Neural cell (in vitro differentiated cells): ENCODE measurements at regions not wholly inside any gene's neighbourhood (a gene's known extent, or its start where the extent isn't known, plus 50 kb on each side); places are given as distances from the start of the nearest gene placed in this dataset.

ENCODE experiments used
- H2AFZ ChIP-seq: fragments of 200-600, 300-800 bp; sonication (generic), shearing (Covaris generic); 2 replicates; pipeline ENCODE4 v1.6.0; 2014; ENCODE audit warnings: low read depth, mild to moderate bottlenecking, antibody characterized with exemption, low read length, moderate library complexity
- H3F3A ChIP-seq: fragments of 200-600 bp; shearing (Covaris generic); 2 replicates; pipeline ENCODE4 v1.6.1; 2016; ENCODE audit warnings: mild to moderate bottlenecking, moderate library complexity, mixed read lengths, antibody characterized with exemption, low read length; ENCODE audit not compliant: insufficient read depth, poor library complexity, severe bottlenecking
- H3K27ac ChIP-seq: fragments of 200-600, 300-800 bp; sonication (generic), shearing (Covaris generic); 2 replicates; pipeline ENCODE4 v1.5.1; 2014; ENCODE audit warnings: mild to moderate bottlenecking, low read length, moderate library complexity
- H3K27me3 ChIP-seq: fragments of 300-800, 200-600 bp; sonication (generic), shearing (Covaris generic); 2 replicates; pipeline ENCODE4 v1.6.0; 2014; ENCODE audit warnings: mild to moderate bottlenecking, low read depth, low read length, moderate library complexity; ENCODE audit not compliant: insufficient read depth
- H3K36me3 ChIP-seq: fragments of 300-800, 200-600 bp; sonication (generic), shearing (Covaris generic); 2 replicates; pipeline ENCODE4 v1.5.1; 2014; ENCODE audit warnings: mild to moderate bottlenecking, antibody characterized with exemption, low read length, moderate library complexity; ENCODE audit not compliant: insufficient read depth
- H3K4me2 ChIP-seq: fragments of 300-800, 200-600 bp; sonication (generic), shearing (Covaris generic); 2 replicates; pipeline ENCODE4 v1.6.0; 2014; ENCODE audit warnings: mild to moderate bottlenecking, low read length
- H3K4me3 ChIP-seq: fragments of 300-800, 200-600 bp; sonication (generic), shearing (Covaris generic); 2 replicates; pipeline ENCODE4 v1.5.1; 2014; ENCODE audit warnings: mild to moderate bottlenecking, low read length, moderate library complexity
- H3K79me2 ChIP-seq: fragments of 200-600 bp; shearing (Covaris generic); replicated peaks from 2 replicates; pipeline ENCODE4 v1.6.0; 2014; ENCODE audit warnings: mild to moderate bottlenecking, low read length, moderate library complexity; ENCODE audit not compliant: insufficient read depth
- H3K9ac ChIP-seq: fragments of 300-800, 200-600 bp; sonication (generic), shearing (Covaris generic); 2 replicates; pipeline ENCODE4 v1.6.1; 2016; ENCODE audit warnings: mild to moderate bottlenecking, low read length, mixed read lengths
- H3K9me2 ChIP-seq: fragments of 200-600 bp; shearing (Covaris generic); 2 replicates; pipeline ENCODE4 v1.6.1; 2016; ENCODE audit warnings: mild to moderate bottlenecking, low read length, mixed read lengths; ENCODE audit not compliant: insufficient read depth
- H3K9me3 ChIP-seq: fragments of 200-600, 300-800 bp; sonication (generic), shearing (Covaris generic); 2 replicates; pipeline ENCODE4 v1.6.1; 2016; ENCODE audit warnings: mild to moderate bottlenecking, mixed run types, low read length, moderate library complexity, mixed read lengths
- H4K20me1 ChIP-seq: fragments of 200-600 bp; shearing (Covaris generic); 2 replicates; pipeline ENCODE4 v1.6.1; 2016; ENCODE audit warnings: mild to moderate bottlenecking, mixed run types; ENCODE audit not compliant: insufficient read depth
- CTCF ChIP-seq: fragments of 450-650 bp; IDR thresholded peaks from 2 replicates; pipeline ENCODE4 v1.5.1; 2014; ENCODE audit warnings: antibody characterized with exemption, mild to moderate bottlenecking, moderate library complexity; ENCODE audit not compliant: poor library complexity, severe bottlenecking
- EP300 ChIP-seq: fragments of 450-650 bp; conservative IDR thresholded peaks from 2 replicates; pipeline ENCODE4 v1.6.1; 2014; ENCODE audit warnings: antibody characterized with exemption, mild to moderate bottlenecking, moderate library complexity; ENCODE audit not compliant: poor library complexity, severe bottlenecking
- EZH2 ChIP-seq: fragments of 200-600, 300-800 bp; shearing (Covaris generic), sonication (generic); IDR thresholded peaks from 2 replicates; pipeline ENCODE4 v1.6.1; 2014; ENCODE audit warnings: antibody characterized with exemption, low read length, borderline replicate concordance, mild to moderate bottlenecking; ENCODE audit not compliant: insufficient read depth, poor library complexity, severe bottlenecking
- MXI1 ChIP-seq: fragments of 450-650 bp; conservative IDR thresholded peaks from 2 replicates; pipeline ENCODE4 v1.6.1; 2014; ENCODE audit warnings: antibody characterized with exemption, mild to moderate bottlenecking; ENCODE audit not compliant: poor library complexity, severe bottlenecking
- POLR2AphosphoS5 ChIP-seq: IDR thresholded peaks from 2 replicates; pipeline ENCODE4 v1.6.1; 2012
- RAD21 ChIP-seq: fragments of 450-650 bp; conservative IDR thresholded peaks from 2 replicates; pipeline ENCODE4 v1.6.1; 2014; ENCODE audit warnings: antibody characterized with exemption, mild to moderate bottlenecking, moderate library complexity
- REST ChIP-seq: IDR thresholded peaks from 2 replicates; pipeline ENCODE4 v1.6.1; 2012; ENCODE audit warnings: borderline replicate concordance
- SMC3 ChIP-seq: fragments of 450-650 bp; conservative IDR thresholded peaks from 2 replicates; pipeline ENCODE4 v1.6.1; 2014; ENCODE audit warnings: antibody characterized with exemption, mild to moderate bottlenecking, moderate library complexity; ENCODE audit not compliant: poor library complexity
- TAF1 ChIP-seq: IDR thresholded peaks from 2 replicates; pipeline ENCODE4 v1.6.1; 2012; ENCODE audit warnings: low read depth

- H3K4me2 ChIP-seq = no peak overlapping the region
- no peaks in the 10 kb centered on the region for H3K27me3 ChIP-seq
- no peak overlapping the region for H3K27ac ChIP-seq
- no peaks in the 10 kb centered on the region for H3K79me2 ChIP-seq
- TF ChIP-seq EZH2 (no peak), EP300 (no peak), MXI1 (no peak), REST (no peak), RAD21 (no peak), SMC3 (no peak), TAF1 (no peak), CTCF (no peak), POLR2AphosphoS5 (no peak)
- H3K9me3 ChIP-seq = no peaks in the 10 kb centered on the region
- no peak overlapping the region for H3K9ac ChIP-seq
- no peaks in the 10 kb centered on the region for H3K36me3 ChIP-seq
- H3F3A ChIP-seq = no peaks in the 10 kb centered on the region
- H4K20me1 ChIP-seq = no peaks in the 10 kb centered on the region
- H2AFZ ChIP-seq = no peak overlapping the region
- no peaks in the 10 kb centered on the region for H3K9me2 ChIP-seq
- no peak overlapping the region for H3K4me3 ChIP-seq
These were observed 882.0 kb upstream of the SLITRK6 start for GRCh38 chr13:86681223-86681622.

GRCh38 chr13:86684402-86684801, 885.2 kb upstream of the SLITRK6 start:
- no peaks in the 10 kb centered on the region for H3K9me3 ChIP-seq
- no peaks in the 10 kb centered on the region for H3K79me2 ChIP-seq
- H3K27me3 ChIP-seq = no peaks in the 10 kb centered on the region
- H3K4me2 ChIP-seq = no peak overlapping the region
- no peaks in the 10 kb centered on the region for H3F3A ChIP-seq
- no peaks in the 10 kb centered on the region for H3K9me2 ChIP-seq
- H3K36me3 ChIP-seq = no peaks in the 10 kb centered on the region
- H3K9ac ChIP-seq = no peak overlapping the region
- H4K20me1 ChIP-seq = no peaks in the 10 kb centered on the region
- H2AFZ ChIP-seq = no peak overlapping the region
- no peak for TF ChIP-seq RAD21
- TF ChIP-seq MXI1 = no peak
- no peak for TF ChIP-seq REST
- TF ChIP-seq SMC3 = no peak
- TF ChIP-seq CTCF = no peak
- TF ChIP-seq EP300 = no peak
- TF ChIP-seq TAF1 = no peak
- TF ChIP-seq EZH2 = no peak
- no peak for TF ChIP-seq POLR2AphosphoS5
- H3K27ac ChIP-seq = no peak overlapping the region
- no peak overlapping the region for H3K4me3 ChIP-seq
